ENCODE measurements at regions not wholly inside any gene's neighbourhood (a gene's known extent, or its start where the extent isn't known, plus 50 kb on each side); places are given as distances from the start of the nearest gene placed in this dataset.

DNA sequence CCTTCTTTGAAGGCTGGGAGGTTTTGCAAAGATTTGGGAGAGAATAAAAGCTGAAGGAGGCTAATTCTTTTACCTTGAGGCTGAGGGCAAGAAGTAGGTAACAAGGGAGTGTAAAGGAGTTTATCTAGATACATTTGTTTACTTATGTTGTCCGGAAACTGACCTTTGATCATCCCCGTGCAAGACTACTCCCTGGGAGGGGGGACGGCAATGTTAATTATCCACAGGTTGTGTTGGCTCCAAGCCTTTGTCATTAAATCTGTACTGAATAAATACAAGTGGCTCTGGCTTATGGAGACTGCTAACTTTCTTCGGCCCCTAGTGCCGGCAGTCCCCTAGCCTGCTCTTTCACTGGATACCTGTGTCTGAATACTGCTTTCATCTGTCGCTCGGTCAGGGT, 1250.6 kb upstream of the LRRTM3 start:
- TF ChIP-seq, protein P1, sequence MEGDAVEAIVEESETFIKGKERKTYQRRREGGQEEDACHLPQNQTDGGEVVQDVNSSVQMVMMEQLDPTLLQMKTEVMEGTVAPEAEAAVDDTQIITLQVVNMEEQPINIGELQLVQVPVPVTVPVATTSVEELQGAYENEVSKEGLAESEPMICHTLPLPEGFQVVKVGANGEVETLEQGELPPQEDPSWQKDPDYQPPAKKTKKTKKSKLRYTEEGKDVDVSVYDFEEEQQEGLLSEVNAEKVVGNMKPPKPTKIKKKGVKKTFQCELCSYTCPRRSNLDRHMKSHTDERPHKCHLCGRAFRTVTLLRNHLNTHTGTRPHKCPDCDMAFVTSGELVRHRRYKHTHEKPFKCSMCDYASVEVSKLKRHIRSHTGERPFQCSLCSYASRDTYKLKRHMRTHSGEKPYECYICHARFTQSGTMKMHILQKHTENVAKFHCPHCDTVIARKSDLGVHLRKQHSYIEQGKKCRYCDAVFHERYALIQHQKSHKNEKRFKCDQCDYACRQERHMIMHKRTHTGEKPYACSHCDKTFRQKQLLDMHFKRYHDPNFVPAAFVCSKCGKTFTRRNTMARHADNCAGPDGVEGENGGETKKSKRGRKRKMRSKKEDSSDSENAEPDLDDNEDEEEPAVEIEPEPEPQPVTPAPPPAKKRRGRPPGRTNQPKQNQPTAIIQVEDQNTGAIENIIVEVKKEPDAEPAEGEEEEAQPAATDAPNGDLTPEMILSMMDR (IDR thresholded peaks at IDR 0.05), result no peak
- intact Hi-C loops (cut with DNase I, micrococcal nuclease), result no loop called here
- peak; percentile 95 for ATAC-seq
- Histone ChIP-seq H3K4me1 (ENCODE audit: low read depth) (no peaks in the 10 kb centered on the region), H3K9me3 (peaks cover 14% of the 10 kb centered on the region), H3K36me3 (ENCODE audit: low read depth) (no peaks in the 10 kb centered on the region), H3K4me3 (no peak overlapping the region)
- peak; percentile 9 to 64 (median 33) for DNase-seq

DNA sequence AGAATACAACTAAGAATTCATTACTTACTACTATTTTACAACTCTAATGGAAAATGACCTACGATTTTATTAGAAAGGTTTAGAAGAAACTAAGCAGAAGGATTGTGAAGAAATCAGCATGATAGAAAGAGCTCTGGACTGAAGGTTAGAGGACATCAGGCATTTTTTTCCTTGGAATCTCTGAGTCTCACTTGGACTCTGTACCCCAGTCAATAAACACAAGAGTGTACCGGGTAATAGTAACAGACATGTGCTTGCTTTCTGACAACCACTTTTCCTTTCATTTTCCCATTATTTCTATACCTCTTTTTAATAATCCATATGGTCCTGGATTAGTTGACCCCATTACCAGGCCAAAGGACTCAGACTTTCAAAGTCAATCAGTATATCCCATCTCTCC, 1240.9 kb upstream of the LRRTM3 start:
- Histone ChIP-seq H3K4me3 (no peak overlapping the region), H3K36me3 (ENCODE audit: low read depth) (no peaks in the 10 kb centered on the region), H3K4me1 (ENCODE audit: low read depth) (no peaks in the 10 kb centered on the region), H3K9me3 (no peaks in the 10 kb centered on the region)
- TF ChIP-seq, protein P1 (IDR thresholded peaks at IDR 0.05), result no peak
- ATAC-seq (peak; percentile 67), DNase-seq (no peak)
- intact Hi-C loops (cut with DNase I, micrococcal nuclease), result no loop called here

DNA sequence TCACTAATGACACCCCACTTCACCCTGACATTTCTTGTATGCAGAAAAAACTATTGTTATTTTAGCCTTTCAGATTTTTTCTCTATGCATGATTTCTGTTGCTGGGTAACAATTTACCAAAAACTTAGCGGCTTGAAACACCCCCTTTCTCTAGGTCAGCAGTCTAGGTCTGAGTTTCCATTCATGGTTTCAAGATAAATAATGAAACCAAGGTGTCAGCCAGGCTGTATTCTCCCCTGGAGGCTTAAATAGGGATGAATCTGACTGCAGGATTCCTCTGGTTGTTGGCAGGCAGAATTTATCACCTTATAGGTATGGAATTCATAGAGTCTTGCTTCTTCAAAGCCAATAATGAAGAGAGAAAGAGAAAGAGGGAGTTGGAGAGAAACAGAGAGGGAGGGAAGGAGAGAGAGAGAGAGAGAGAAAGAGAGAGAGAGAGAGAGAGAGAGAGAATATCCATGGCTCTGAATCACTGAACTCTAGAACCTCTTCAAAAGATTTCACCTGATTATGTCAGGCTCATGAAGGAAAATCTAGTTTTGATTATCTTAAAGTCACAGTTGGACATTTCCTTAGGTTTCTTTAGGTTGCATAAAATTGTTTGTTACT, 1224.6 kb upstream of the LRRTM3 start:
- H3K4me3 ChIP-seq, result no peak overlapping the region
- H3K4me1 ChIP-seq (ENCODE audit: low read depth), result no peaks in the 10 kb centered on the region
- no peaks in the 10 kb centered on the region for H3K36me3 ChIP-seq (ENCODE audit: low read depth)
- DNase-seq (no peak), ATAC-seq (no peak)
- H3K9me3 ChIP-seq, result no peaks in the 10 kb centered on the region
- intact Hi-C loops (cut with DNase I, micrococcal nuclease), result no loop called here
- TF ChIP-seq, protein P1 (IDR thresholded peaks at IDR 0.05), result no peak

DNA sequence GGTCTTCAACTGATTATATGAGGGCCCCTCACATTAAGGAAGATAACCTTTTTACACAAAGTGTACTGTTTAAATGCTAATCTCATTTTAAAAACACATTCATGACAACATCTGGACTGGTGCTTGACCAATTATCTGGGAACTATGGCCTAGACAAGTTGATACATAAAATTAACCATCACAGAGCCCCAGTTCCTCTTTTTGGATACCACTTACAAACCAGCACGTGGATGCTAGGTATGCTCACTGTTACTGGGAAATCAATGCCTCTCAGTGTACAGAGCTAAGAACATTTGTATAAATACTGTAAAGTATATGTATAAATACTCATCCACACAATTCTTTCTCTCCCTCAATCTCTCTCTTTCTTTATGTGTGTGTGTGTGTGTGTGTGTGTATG, 1217.8 kb upstream of the LRRTM3 start:
- TF ChIP-seq, protein P1 (IDR thresholded peaks at IDR 0.05), result no peak
- H3K4me3 ChIP-seq, result no peak overlapping the region
- intact Hi-C loops (cut with DNase I, micrococcal nuclease), result no loop called here
- DNase-seq (no peak), ATAC-seq (no peak)
- no peaks in the 10 kb centered on the region for H3K9me3 ChIP-seq
- H3K4me1 ChIP-seq (ENCODE audit: low read depth), result no peaks in the 10 kb centered on the region
- no peaks in the 10 kb centered on the region for H3K36me3 ChIP-seq (ENCODE audit: low read depth)

DNA sequence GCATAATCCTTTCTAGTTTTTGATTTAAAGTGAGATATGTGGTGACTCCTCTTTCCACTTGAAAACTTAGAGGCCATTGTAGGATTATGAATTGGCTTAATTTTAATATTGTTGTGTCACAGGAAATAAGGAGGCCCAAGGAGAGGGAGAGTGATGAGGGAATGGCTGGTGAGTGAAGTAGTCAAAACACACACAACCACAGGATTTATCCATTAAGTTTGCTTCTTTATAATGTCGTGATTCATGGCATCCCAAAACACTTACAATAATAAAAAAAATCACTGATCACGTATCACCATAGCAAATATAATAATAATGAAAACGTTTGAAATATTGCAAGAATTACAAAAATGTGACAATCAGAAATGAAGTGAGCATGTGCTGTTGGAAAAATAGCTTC, 1215.5 kb upstream of the LRRTM3 start:
- Histone ChIP-seq H3K9me3 (no peaks in the 10 kb centered on the region), H3K4me3 (no peak overlapping the region), H3K36me3 (ENCODE audit: low read depth) (no peaks in the 10 kb centered on the region), H3K4me1 (ENCODE audit: low read depth) (no peaks in the 10 kb centered on the region)
- no peak for ATAC-seq
- no peak for DNase-seq
- TF ChIP-seq, protein P1 (IDR thresholded peaks at IDR 0.05), result no peak
- intact Hi-C loops (cut with DNase I, micrococcal nuclease), result no loop called here

DNA sequence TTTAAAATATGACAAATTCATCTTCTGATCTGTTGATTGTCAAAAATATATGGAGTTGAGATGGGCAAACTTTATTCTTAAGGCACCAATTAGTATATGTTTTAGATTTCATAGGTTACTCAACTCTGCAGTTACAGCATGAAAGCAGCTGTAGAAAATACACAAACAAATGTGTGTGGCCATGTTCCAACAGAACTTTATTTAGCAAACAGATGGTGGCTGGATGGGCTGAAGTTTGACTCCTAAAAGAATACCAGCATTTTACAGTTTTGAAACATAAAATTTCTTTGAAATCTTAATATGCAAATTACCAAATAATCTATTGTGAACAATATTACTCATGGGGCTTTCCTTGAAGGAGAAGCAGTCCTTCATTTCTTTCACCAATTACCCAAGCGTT, 1206.0 kb upstream of the LRRTM3 start:
- ATAC-seq (no peak), DNase-seq (no peak)
- Histone ChIP-seq H3K36me3 (ENCODE audit: low read depth) (no peaks in the 10 kb centered on the region), H3K4me3 (no peak overlapping the region), H3K9me3 (no peaks in the 10 kb centered on the region), H3K4me1 (ENCODE audit: low read depth) (no peaks in the 10 kb centered on the region)
- TF ChIP-seq, protein P1 (IDR thresholded peaks at IDR 0.05), result no peak
- intact Hi-C loops (cut with DNase I, micrococcal nuclease), result no loop called here
